ENCODE measurements at regions not wholly inside any gene's neighbourhood (a gene's known extent, or its start where the extent isn't known, plus 50 kb on each side); places are given as distances from the start of the nearest gene placed in this dataset.
"Not testable (repeated sequence)": the region's sequence is repeated elsewhere in the genome, so short reads cannot be mapped to it uniquely, and the experiment has no call there.

DNA sequence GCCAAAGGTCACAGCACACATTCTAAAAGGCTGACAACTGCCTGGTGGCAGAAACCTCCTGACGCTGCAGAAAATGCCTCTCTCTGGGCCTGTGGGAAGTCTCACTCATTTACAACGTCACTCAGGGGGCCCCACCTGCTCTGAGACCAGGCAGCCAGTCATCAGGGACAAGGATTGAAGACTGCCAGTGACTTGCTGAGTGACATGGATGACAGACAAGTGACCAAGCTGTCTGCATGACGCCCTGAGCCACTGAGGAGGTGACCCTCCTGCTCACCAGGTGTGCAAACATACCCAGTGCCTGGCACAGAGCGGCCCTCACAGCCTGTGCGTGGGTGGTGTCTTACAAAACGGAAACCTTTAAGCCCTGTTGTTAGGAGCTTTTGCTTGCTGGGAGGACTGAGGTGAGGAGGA lies 392.4 kb downstream of the TNS1 start:
- H3K36me3 ChIP-seq (ENCODE audit: insufficient read depth, low read length), result no peaks in the 10 kb centered on the region
- H3K9ac ChIP-seq (ENCODE audit: low read length), result no peak overlapping the region
- no peaks in the 10 kb centered on the region for H3K4me1 ChIP-seq (ENCODE audit: insufficient read depth, low read length)
- no peak overlapping the region for H3K4me3 ChIP-seq (ENCODE audit: low read depth in 1 of 2, low read length in 2 of 2)
- H3K27me3 ChIP-seq (ENCODE audit: control insufficient read depth in 1 of 2, insufficient read depth in 2 of 2, low read length in 2 of 2), result no peaks in the 10 kb centered on the region
- no peak overlapping the region for H3K27ac ChIP-seq (ENCODE audit: low read depth, low read length)
- H3K9me3 ChIP-seq (ENCODE audit: low read length), result no peaks in the 10 kb centered on the region

- Histone ChIP-seq H3K9me3 (ENCODE audit: low read length) (no peaks in the 10 kb centered on the region), H3K36me3 (ENCODE audit: insufficient read depth, low read length) (no peaks in the 10 kb centered on the region), H3K27me3 (ENCODE audit: control insufficient read depth in 1 of 2, insufficient read depth in 2 of 2, low read length in 2 of 2) (no peaks in the 10 kb centered on the region), H3K4me3 (ENCODE audit: low read depth in 1 of 2, low read length in 2 of 2) (no peak overlapping the region), H3K4me1 (ENCODE audit: insufficient read depth, low read length) (no peaks in the 10 kb centered on the region), H3K9ac (ENCODE audit: low read length) (no peak overlapping the region), H3K27ac (ENCODE audit: low read depth, low read length) (no peak overlapping the region)
Measured at GRCh38 chr2:217609952-217610351, 392.8 kb downstream of the TNS1 start.

GRCh38 chr2:217606296-217606695 lies 396.5 kb downstream of the TNS1 start:
- no peak overlapping the region for H3K4me3 ChIP-seq (ENCODE audit: low read depth in 1 of 2, low read length in 2 of 2)
- no peaks in the 10 kb centered on the region for H3K9me3 ChIP-seq (ENCODE audit: low read length)
- H3K9ac ChIP-seq (ENCODE audit: low read length), result no peak overlapping the region
- H3K27me3 ChIP-seq (ENCODE audit: control insufficient read depth in 1 of 2, insufficient read depth in 2 of 2, low read length in 2 of 2), result no peaks in the 10 kb centered on the region
- no peaks in the 10 kb centered on the region for H3K36me3 ChIP-seq (ENCODE audit: insufficient read depth, low read length)
- H3K27ac ChIP-seq (ENCODE audit: low read depth, low read length), result no peak overlapping the region
- no peaks in the 10 kb centered on the region for H3K4me1 ChIP-seq (ENCODE audit: insufficient read depth, low read length)

GRCh38 chr2:217604527-217605194 lies 398.1 kb downstream of the TNS1 start:
- no peaks in the 10 kb centered on the region for H3K4me1 ChIP-seq (ENCODE audit: insufficient read depth, low read length)
- H3K27me3 ChIP-seq (ENCODE audit: control insufficient read depth in 1 of 2, insufficient read depth in 2 of 2, low read length in 2 of 2), result no peaks in the 10 kb centered on the region
- no peaks in the 10 kb centered on the region for H3K36me3 ChIP-seq (ENCODE audit: insufficient read depth, low read length)
- no peak overlapping the region for H3K9ac ChIP-seq (ENCODE audit: low read length)
- no peaks in the 10 kb centered on the region for H3K9me3 ChIP-seq (ENCODE audit: low read length)
- H3K4me3 ChIP-seq (ENCODE audit: low read depth in 1 of 2, low read length in 2 of 2), result no peak overlapping the region
- H3K27ac ChIP-seq (ENCODE audit: low read depth, low read length), result no peak overlapping the region

- Histone ChIP-seq H3K36me3 (ENCODE audit: insufficient read depth, low read length) (no peaks in the 10 kb centered on the region), H3K27ac (ENCODE audit: low read depth, low read length) (no peak overlapping the region), H3K4me1 (ENCODE audit: insufficient read depth, low read length) (no peaks in the 10 kb centered on the region), H3K9me3 (ENCODE audit: low read length) (no peaks in the 10 kb centered on the region), H3K27me3 (ENCODE audit: control insufficient read depth in 1 of 2, insufficient read depth in 2 of 2, low read length in 2 of 2) (no peaks in the 10 kb centered on the region), H3K4me3 (ENCODE audit: low read depth in 1 of 2, low read length in 2 of 2) (no peak overlapping the region), H3K9ac (ENCODE audit: low read length) (no peak overlapping the region)
Measured at GRCh38 chr2:217601601-217602000, 401.2 kb downstream of the TNS1 start.

DNA sequence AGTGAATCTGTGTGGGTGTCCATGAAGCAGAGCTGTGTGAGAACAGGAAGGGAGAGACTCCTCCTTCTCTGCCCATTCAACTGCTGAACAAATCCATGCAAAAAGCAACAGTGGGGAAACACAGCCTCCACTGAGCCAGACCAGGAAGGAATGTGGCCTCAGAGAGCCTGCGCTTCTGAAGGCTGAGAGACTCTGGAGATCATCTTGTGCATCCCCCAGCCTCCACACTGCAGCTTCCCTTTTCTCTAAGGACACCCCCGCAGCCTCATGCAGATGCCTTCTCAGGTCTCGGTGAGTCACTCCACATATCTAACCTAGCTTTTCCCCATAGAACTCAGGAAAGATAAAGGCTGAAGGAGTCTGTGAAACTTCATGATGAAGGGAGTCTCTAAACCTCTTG lies 402.9 kb downstream of the TNS1 start:
- Histone ChIP-seq H3K36me3 (ENCODE audit: insufficient read depth, low read length) (no peaks in the 10 kb centered on the region), H3K27ac (ENCODE audit: low read depth, low read length) (no peak overlapping the region), H3K4me3 (ENCODE audit: low read depth in 1 of 2, low read length in 2 of 2) (no peak overlapping the region), H3K4me1 (ENCODE audit: insufficient read depth, low read length) (no peaks in the 10 kb centered on the region), H3K9ac (ENCODE audit: low read length) (no peak overlapping the region), H3K27me3 (ENCODE audit: control insufficient read depth in 1 of 2, insufficient read depth in 2 of 2, low read length in 2 of 2) (no peaks in the 10 kb centered on the region), H3K9me3 (ENCODE audit: low read length) (no peaks in the 10 kb centered on the region)

- Histone ChIP-seq H3K9me3 (ENCODE audit: low read length) (no peaks in the 10 kb centered on the region), H3K36me3 (ENCODE audit: insufficient read depth, low read length) (no peaks in the 10 kb centered on the region), H3K9ac (ENCODE audit: low read length) (no peak overlapping the region), H3K4me1 (ENCODE audit: insufficient read depth, low read length) (no peaks in the 10 kb centered on the region), H3K4me3 (ENCODE audit: low read depth in 1 of 2, low read length in 2 of 2) (no peak overlapping the region), H3K27ac (ENCODE audit: low read depth, low read length) (no peak overlapping the region), H3K27me3 (ENCODE audit: control insufficient read depth in 1 of 2, insufficient read depth in 2 of 2, low read length in 2 of 2) (no peaks in the 10 kb centered on the region)
Measured at GRCh38 chr2:217597681-217598080, 405.1 kb downstream of the TNS1 start.

DNA sequence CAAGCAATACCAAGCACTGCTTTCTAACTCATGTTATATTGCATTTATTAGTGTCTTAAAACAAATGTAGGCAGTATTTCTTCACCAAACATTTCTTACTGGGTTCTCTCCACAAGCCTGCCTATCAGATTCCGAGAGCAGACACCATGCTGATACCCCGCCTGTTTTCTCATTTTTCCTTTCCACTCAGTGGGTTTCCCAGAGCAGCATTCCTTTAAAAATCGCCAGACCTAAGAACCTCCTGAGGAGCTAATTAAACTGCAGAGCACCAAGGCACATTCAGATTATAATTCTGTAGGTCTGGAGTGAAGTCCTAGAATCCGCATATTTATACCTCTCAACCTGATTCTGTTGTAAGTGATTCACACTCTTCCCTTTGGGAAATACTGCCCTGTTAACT lies 405.6 kb downstream of the TNS1 start:
- H3K9ac ChIP-seq (ENCODE audit: low read length), result no peak overlapping the region
- no peaks in the 10 kb centered on the region for H3K4me1 ChIP-seq (ENCODE audit: insufficient read depth, low read length)
- H3K9me3 ChIP-seq (ENCODE audit: low read length), result no peaks in the 10 kb centered on the region
- H3K27me3 ChIP-seq (ENCODE audit: control insufficient read depth in 1 of 2, insufficient read depth in 2 of 2, low read length in 2 of 2), result no peaks in the 10 kb centered on the region
- H3K27ac ChIP-seq (ENCODE audit: low read depth, low read length), result no peak overlapping the region
- H3K36me3 ChIP-seq (ENCODE audit: insufficient read depth, low read length), result no peaks in the 10 kb centered on the region
- H3K4me3 ChIP-seq (ENCODE audit: low read depth in 1 of 2, low read length in 2 of 2), result no peak overlapping the region

GRCh38 chr2:217593732-217594131 lies 409.1 kb downstream of the TNS1 start:
- Histone ChIP-seq H3K27ac (ENCODE audit: low read depth, low read length) (no peak overlapping the region), H3K36me3 (ENCODE audit: insufficient read depth, low read length) (no peaks in the 10 kb centered on the region), H3K27me3 (ENCODE audit: control insufficient read depth in 1 of 2, insufficient read depth in 2 of 2, low read length in 2 of 2) (no peaks in the 10 kb centered on the region), H3K9ac (ENCODE audit: low read length) (no peak overlapping the region), H3K4me1 (ENCODE audit: insufficient read depth, low read length) (no peaks in the 10 kb centered on the region), H3K9me3 (ENCODE audit: low read length) (no peaks in the 10 kb centered on the region), H3K4me3 (ENCODE audit: low read depth in 1 of 2, low read length in 2 of 2) (no peak overlapping the region)

GRCh38 chr2:217588266-217588665 lies 414.5 kb downstream of the TNS1 start:
- H3K27me3 ChIP-seq (ENCODE audit: control insufficient read depth in 1 of 2, insufficient read depth in 2 of 2, low read length in 2 of 2), result no peaks in the 10 kb centered on the region
- H3K4me1 ChIP-seq (ENCODE audit: insufficient read depth, low read length), result peaks cover 8% of the 10 kb centered on the region
- no peaks in the 10 kb centered on the region for H3K36me3 ChIP-seq (ENCODE audit: insufficient read depth, low read length)
- H3K27ac ChIP-seq (ENCODE audit: low read depth, low read length), result no peak overlapping the region
- no peak overlapping the region for H3K9ac ChIP-seq (ENCODE audit: low read length)
- no peaks in the 10 kb centered on the region for H3K9me3 ChIP-seq (ENCODE audit: low read length)
- no peak overlapping the region for H3K4me3 ChIP-seq (ENCODE audit: low read depth in 1 of 2, low read length in 2 of 2)

- no peaks in the 10 kb centered on the region for H3K9me3 ChIP-seq (ENCODE audit: low read length)
- no peaks in the 10 kb centered on the region for H3K36me3 ChIP-seq (ENCODE audit: insufficient read depth, low read length)
- H3K27me3 ChIP-seq (ENCODE audit: control insufficient read depth in 1 of 2, insufficient read depth in 2 of 2, low read length in 2 of 2), result no peaks in the 10 kb centered on the region
- H3K9ac ChIP-seq (ENCODE audit: low read length), result no peak overlapping the region
- H3K4me3 ChIP-seq (ENCODE audit: low read depth in 1 of 2, low read length in 2 of 2), result no peak overlapping the region
- peaks cover 8% of the 10 kb centered on the region for H3K4me1 ChIP-seq (ENCODE audit: insufficient read depth, low read length)
- no peak overlapping the region for H3K27ac ChIP-seq (ENCODE audit: low read depth, low read length)
Measured at GRCh38 chr2:217585362-217585761, 417.4 kb downstream of the TNS1 start.

GRCh38 chr2:217580407-217580806 lies 422.4 kb downstream of the TNS1 start:
- H3K27ac ChIP-seq (ENCODE audit: low read depth, low read length); H3K4me1 ChIP-seq (ENCODE audit: insufficient read depth, low read length); H3K4me3 ChIP-seq (ENCODE audit: low read depth in 1 of 2, low read length in 2 of 2); H3K27me3 ChIP-seq (ENCODE audit: control insufficient read depth in 1 of 2, insufficient read depth in 2 of 2, low read length in 2 of 2); H3K36me3 ChIP-seq (ENCODE audit: insufficient read depth, low read length); H3K9ac ChIP-seq (ENCODE audit: low read length); H3K9me3 ChIP-seq (ENCODE audit: low read length): not testable (repeated sequence)

All from muscle layer of colon (tissue), 2 donors.